ENCODE measurements at regions not wholly inside any gene's neighbourhood (a gene's known extent, or its start where the extent isn't known, plus 50 kb on each side); places are given as distances from the start of the nearest gene placed in this dataset.

DNA sequence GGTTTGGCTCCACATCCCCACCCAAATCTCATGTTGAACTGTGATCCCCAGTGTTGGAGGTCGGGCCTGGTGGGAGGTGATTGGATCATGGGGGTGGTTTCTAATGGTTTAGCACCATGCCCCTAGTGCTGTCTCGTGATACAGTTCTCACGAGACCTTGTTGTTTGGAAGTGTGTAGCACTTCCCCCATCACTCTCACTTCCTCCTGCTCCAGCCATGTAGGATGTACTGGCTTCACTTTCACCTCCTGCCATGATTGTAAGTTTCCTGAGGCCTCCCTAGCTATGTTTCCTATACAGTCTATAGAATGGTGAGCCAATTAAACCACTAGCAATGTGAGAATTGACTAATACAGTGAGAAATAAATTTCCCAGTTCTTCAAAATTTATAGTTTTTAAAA lies 325.9 kb downstream of the FSIP2 start:
- ATAC-seq (ENCODE audit: low read depth) (no peak), DNase-seq (no peak)
- Mint-ChIP-seq H3K4me1 (peaks cover 1% of the 10 kb centered on the region), H3K27ac (no peak overlapping the region), H3K9me3 (ENCODE audit: insufficient read depth) (peaks cover 3% of the 10 kb centered on the region), H3K27me3 (no peaks in the 10 kb centered on the region), H3K4me3 (no peak overlapping the region)
- Histone ChIP-seq H3K4me1 (ENCODE audit: control insufficient read depth in 2 of 2, insufficient read depth in 2 of 2, low read length in 2 of 2) (no peaks in the 10 kb centered on the region), H2AFZ (ENCODE audit: insufficient read depth, low read depth, low read length, poor library complexity, severe bottlenecking) (no peak overlapping the region), H3K9ac (ENCODE audit: low read length) (no peak overlapping the region), H3K27me3 (replicated peaks in 1 of 4; ENCODE audit: control extremely low read depth in 1 of 4, control insufficient read depth in 3 of 4, insufficient read depth in 4 of 4, low read length in 3 of 4) (no peaks in the 10 kb centered on the region), H4K20me1 (ENCODE audit: control insufficient read depth, insufficient read depth, low read length, poor library complexity, severe bottlenecking) (no peaks in the 10 kb centered on the region), H3K9me3 (ENCODE audit: control extremely low read depth in 1 of 3, control insufficient read depth in 2 of 3, insufficient read depth in 1 of 3, low read length in 2 of 3) (peaks cover 2 to 3% (median 3%) of the 10 kb centered on the region in 3 donors), H3K4me3 (ENCODE audit: control extremely low read depth in 1 of 5, extremely low read depth in 1 of 5, insufficient read depth in 1 of 5, low read depth in 2 of 5, low read length in 4 of 5) (no peak overlapping the region), H3K79me2 (ENCODE audit: control insufficient read depth, insufficient read depth, low read length) (no peaks in the 10 kb centered on the region), H3K27ac (ENCODE audit: low read length in 2 of 2) (no peak overlapping the region), H3K36me3 (replicated peaks in 1 of 2; ENCODE audit: control extremely low read depth in 1 of 2, control insufficient read depth in 1 of 2, extremely low read depth in 1 of 2, insufficient read depth in 2 of 2, low read length in 1 of 2) (no peaks in the 10 kb centered on the region), H3K4me2 (replicated peaks; ENCODE audit: low read depth, low read length, poor library complexity, severe bottlenecking) (no peak overlapping the region)
- TF ChIP-seq, protein P1, sequence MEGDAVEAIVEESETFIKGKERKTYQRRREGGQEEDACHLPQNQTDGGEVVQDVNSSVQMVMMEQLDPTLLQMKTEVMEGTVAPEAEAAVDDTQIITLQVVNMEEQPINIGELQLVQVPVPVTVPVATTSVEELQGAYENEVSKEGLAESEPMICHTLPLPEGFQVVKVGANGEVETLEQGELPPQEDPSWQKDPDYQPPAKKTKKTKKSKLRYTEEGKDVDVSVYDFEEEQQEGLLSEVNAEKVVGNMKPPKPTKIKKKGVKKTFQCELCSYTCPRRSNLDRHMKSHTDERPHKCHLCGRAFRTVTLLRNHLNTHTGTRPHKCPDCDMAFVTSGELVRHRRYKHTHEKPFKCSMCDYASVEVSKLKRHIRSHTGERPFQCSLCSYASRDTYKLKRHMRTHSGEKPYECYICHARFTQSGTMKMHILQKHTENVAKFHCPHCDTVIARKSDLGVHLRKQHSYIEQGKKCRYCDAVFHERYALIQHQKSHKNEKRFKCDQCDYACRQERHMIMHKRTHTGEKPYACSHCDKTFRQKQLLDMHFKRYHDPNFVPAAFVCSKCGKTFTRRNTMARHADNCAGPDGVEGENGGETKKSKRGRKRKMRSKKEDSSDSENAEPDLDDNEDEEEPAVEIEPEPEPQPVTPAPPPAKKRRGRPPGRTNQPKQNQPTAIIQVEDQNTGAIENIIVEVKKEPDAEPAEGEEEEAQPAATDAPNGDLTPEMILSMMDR (IDR thresholded peaks at IDR 0.05) = no peak
- TF ChIP-seq EZH2 (IDR thresholded peaks at IDR 0.05; ENCODE audit: borderline replicate concordance, insufficient read depth, low read depth, low read length, poor library complexity, severe bottlenecking) = no peak
- WGBS (ENCODE audit: insufficient coverage) = no CpG with 5 or more reads among the region's 3 CpGs
- ChIA-PET CTCF (no interaction called here), POLR2A (no interaction called here)
- intact Hi-C loops (cut with micrococcal nuclease) = no loop called here

DNA sequence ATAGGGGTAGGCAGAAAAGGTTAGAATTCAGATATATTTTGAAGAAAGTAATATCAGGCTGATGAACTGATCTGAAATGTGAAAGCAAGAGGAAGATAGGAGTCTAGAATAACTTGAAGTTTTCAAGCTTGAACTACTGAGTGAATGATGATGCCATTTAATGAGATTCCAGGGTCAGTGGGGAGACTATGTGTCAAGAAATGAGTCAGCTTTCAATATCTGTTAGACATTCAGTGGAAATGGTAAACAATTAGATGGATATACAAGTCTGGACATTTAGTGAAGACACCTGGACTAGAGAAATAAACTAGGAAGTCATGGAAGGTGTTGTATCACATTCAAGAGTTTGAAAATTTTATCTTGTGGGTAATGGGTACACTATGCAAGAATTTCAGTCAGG lies 326.9 kb downstream of the FSIP2 start:
- peaks cover 1% of the 10 kb centered on the region for H3K4me1 Mint-ChIP-seq
- no peaks in the 10 kb centered on the region for H3K79me2 ChIP-seq (ENCODE audit: control insufficient read depth, insufficient read depth, low read length)
- ChIA-PET CTCF (no interaction called here), POLR2A (no interaction called here)
- no peak overlapping the region for H3K27ac ChIP-seq (ENCODE audit: low read length in 2 of 2)
- H3K4me3 ChIP-seq (ENCODE audit: control extremely low read depth in 1 of 5, extremely low read depth in 1 of 5, insufficient read depth in 1 of 5, low read depth in 2 of 5, low read length in 4 of 5) = no peak overlapping the region
- no peak overlapping the region for H3K4me2 ChIP-seq (replicated peaks; ENCODE audit: low read depth, low read length, poor library complexity, severe bottlenecking)
- intact Hi-C loops (cut with micrococcal nuclease) = no loop called here
- no peaks in the 10 kb centered on the region for H3K4me1 ChIP-seq (ENCODE audit: control insufficient read depth in 2 of 2, insufficient read depth in 2 of 2, low read length in 2 of 2)
- no peak overlapping the region for H3K27ac Mint-ChIP-seq
- H3K27me3 ChIP-seq (replicated peaks in 1 of 4; ENCODE audit: control extremely low read depth in 1 of 4, control insufficient read depth in 3 of 4, insufficient read depth in 4 of 4, low read length in 3 of 4) = no peaks in the 10 kb centered on the region
- no peak for TF ChIP-seq EZH2 (IDR thresholded peaks at IDR 0.05; ENCODE audit: borderline replicate concordance, insufficient read depth, low read depth, low read length, poor library complexity, severe bottlenecking)
- TF ChIP-seq, protein P1 (IDR thresholded peaks at IDR 0.05) = no peak
- ATAC-seq (ENCODE audit: low read depth) (no peak), DNase-seq (no peak)
- no peaks in the 10 kb centered on the region for H4K20me1 ChIP-seq (ENCODE audit: control insufficient read depth, insufficient read depth, low read length, poor library complexity, severe bottlenecking)
- peaks cover 2 to 3% (median 3%) of the 10 kb centered on the region in 3 donors for H3K9me3 ChIP-seq (ENCODE audit: control extremely low read depth in 1 of 3, control insufficient read depth in 2 of 3, insufficient read depth in 1 of 3, low read length in 2 of 3)
- no peak overlapping the region for H2AFZ ChIP-seq (ENCODE audit: insufficient read depth, low read depth, low read length, poor library complexity, severe bottlenecking)
- H3K4me3 Mint-ChIP-seq = no peak overlapping the region
- no peaks in the 10 kb centered on the region for H3K36me3 ChIP-seq (replicated peaks in 1 of 2; ENCODE audit: control extremely low read depth in 1 of 2, control insufficient read depth in 1 of 2, extremely low read depth in 1 of 2, insufficient read depth in 2 of 2, low read length in 1 of 2)
- H3K9me3 Mint-ChIP-seq (ENCODE audit: insufficient read depth) = peaks cover 3% of the 10 kb centered on the region
- no peaks in the 10 kb centered on the region for H3K27me3 Mint-ChIP-seq
- H3K9ac ChIP-seq (ENCODE audit: low read length) = no peak overlapping the region
